MV-4-11 (cell line): ENCODE measurements at regions not wholly inside any gene's neighbourhood (a gene's known extent, or its start where the extent isn't known, plus 50 kb on each side); places are given as distances from the start of the nearest gene placed in this dataset.

Experiments
- DNase-seq: peaks from one replicate; lab custom pipeline; 2025; lab: John Stamatoyannopoulos, UW

DNA sequence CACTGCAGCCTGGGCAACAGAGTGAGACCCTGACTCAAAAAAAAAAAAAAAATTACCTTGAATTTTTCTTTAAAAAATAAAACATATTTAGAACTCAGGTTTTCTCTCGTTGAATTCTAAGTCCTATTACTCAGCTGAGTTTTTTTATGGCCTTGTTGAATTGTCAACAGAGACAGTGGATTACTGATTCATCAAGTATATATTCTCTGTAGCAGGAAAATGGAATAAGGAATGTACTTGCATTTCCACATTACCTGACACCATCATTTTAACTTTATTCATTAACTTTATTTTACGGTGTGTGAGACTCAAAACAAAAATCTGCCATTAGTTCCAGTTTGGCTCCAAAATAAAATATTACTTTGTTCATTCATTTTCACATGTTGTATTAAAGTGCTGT is 53.8 kb upstream of the APP start:
- no peak for DNase-seq
